IMR-90 (cell line): ENCODE measurements at regions not wholly inside any gene's neighbourhood (a gene's known extent, or its start where the extent isn't known, plus 50 kb on each side); places are given as distances from the start of the nearest gene placed in this dataset.

Experiments used
- ATAC-seq: fragments of 200-7000 bp; cut with Tn5 transposase; 2 replicates; pipeline ENCODE4 v1.9.1; 2020; ENCODE audit warnings: low read depth, mild to moderate bottlenecking, moderate library complexity
- BruUV-seq: library from RNA; stranded (reverse); fragments of 400-500 nt; replicated peaks from 2 replicates; lab custom pipeline; 2021; lab: Mats Ljungman, UMichigan
- CTCF ChIA-PET: fragments of 300-600 bp; formaldehyde crosslinking; extraction: SDS; loops from one replicate; lab custom pipeline; 2021; ENCODE audit warnings: antibody characterized with exemption; lab: Yijun Ruan, JAX
- POLR2A ChIA-PET: fragments of 300-600 bp; sonication (Branson Sonifier 250); formaldehyde crosslinking; loops from one replicate; lab custom pipeline; 2022; ENCODE audit warnings: antibody characterized with exemption; ENCODE audit not compliant: unreplicated experiment; lab: Charles Lee
- DNase-seq: peaks from one replicate; pipeline ENCODE4 v3.0.0; 2013
- H2AFZ ChIP-seq: replicated peaks from 2 replicates; pipeline ENCODE3; 2013; ENCODE audit warnings: low read length, mild to moderate bottlenecking; ENCODE audit not compliant: poor library complexity
- H2AK5ac ChIP-seq: 2 replicates; pipeline ENCODE4 v1.6.1; 2013; ENCODE audit warnings: low read depth, low read length, inconsistent platforms
- H2AK9ac ChIP-seq: replicated peaks from 2 replicates; pipeline ENCODE3; 2013; ENCODE audit warnings: mild to moderate bottlenecking, low read depth, low read length, moderate library complexity; ENCODE audit not compliant: poor library complexity
- H2BK120ac ChIP-seq: 2 replicates; pipeline ENCODE4 v1.6.1; 2013; ENCODE audit warnings: low read depth, low read length, inconsistent platforms
- H2BK15ac ChIP-seq: 3 replicates; pipeline ENCODE4 v1.6.1; 2013; ENCODE audit warnings: low read depth, low read length, inconsistent platforms
- H2BK20ac ChIP-seq: 2 replicates; pipeline ENCODE4 v1.6.1; 2013; ENCODE audit warnings: low read depth, mild to moderate bottlenecking, inconsistent platforms, low read length, moderate library complexity
- H2BK5ac ChIP-seq: 2 replicates; pipeline ENCODE4 v1.6.1; 2013; ENCODE audit warnings: mild to moderate bottlenecking, low read depth, low read length, inconsistent platforms; ENCODE audit not compliant: poor library complexity, severe bottlenecking
- H3K14ac ChIP-seq: replicated peaks from 2 replicates; pipeline ENCODE4 v1.6.1; 2013; ENCODE audit warnings: low read depth, low read length, inconsistent platforms
- H3K18ac ChIP-seq: 2 replicates; pipeline ENCODE4 v1.6.1; 2013; ENCODE audit warnings: low read depth, low read length, control low read depth
- H3K23ac ChIP-seq: 2 replicates; pipeline ENCODE4 v1.6.1; 2013; ENCODE audit warnings: low read depth, low read length, inconsistent platforms
- H3K27ac ChIP-seq: 2 replicates; pipeline ENCODE4 v1.5.1; 2013; ENCODE audit warnings: mild to moderate bottlenecking, control low read depth, low read length; ENCODE audit not compliant: insufficient read depth
- H3K27me3 ChIP-seq: 2 replicates; pipeline ENCODE4 v1.6.1; 2013; ENCODE audit warnings: low read length; ENCODE audit not compliant: control insufficient read depth, insufficient read depth
- H3K36me3 ChIP-seq: 2 replicates; pipeline ENCODE4 v1.6.1; 2013; ENCODE audit warnings: low read length, mixed read lengths; ENCODE audit not compliant: control insufficient read depth, insufficient read depth
- H3K4ac ChIP-seq: 2 replicates; pipeline ENCODE4 v1.6.1; 2013; ENCODE audit warnings: low read depth, low read length, inconsistent platforms
- H3K4me1 ChIP-seq: 2 replicates; pipeline ENCODE4 v1.6.1; 2013; ENCODE audit warnings: low read length, mixed read lengths; ENCODE audit not compliant: control insufficient read depth, insufficient read depth
- H3K4me2 ChIP-seq: 2 replicates; pipeline ENCODE4 v1.6.1; 2013; ENCODE audit warnings: low read depth, mild to moderate bottlenecking, control low read depth, low read length, moderate library complexity
- H3K4me3 ChIP-seq: 2 replicates; pipeline ENCODE4 v1.5.1; 2013; ENCODE audit warnings: low read depth, mild to moderate bottlenecking, control low read depth, low read length, moderate library complexity; ENCODE audit not compliant: insufficient read depth
- H3K56ac ChIP-seq: 2 replicates; pipeline ENCODE4 v1.6.1; 2013; ENCODE audit warnings: low read length, inconsistent platforms; ENCODE audit not compliant: insufficient read depth; ENCODE audit errors: extremely low read depth
- H3K79me1 ChIP-seq, 2 experiments: 2 replicates each; pipeline ENCODE4 v1.6.1; 2013; ENCODE audit warnings: low read length in 2 of 2, inconsistent platforms in 1 of 2, low read depth in 1 of 2
- H3K9ac ChIP-seq: 2 replicates; pipeline ENCODE4 v1.6.1; 2013; ENCODE audit warnings: low read depth, low read length, control low read depth
- H3K9me1 ChIP-seq: 2 replicates; pipeline ENCODE4 v1.6.1; 2013; ENCODE audit warnings: low read length, inconsistent platforms; ENCODE audit not compliant: insufficient read depth
- H3K9me3 ChIP-seq: 2 replicates; pipeline ENCODE4 v1.6.1; 2013; ENCODE audit warnings: low read length; ENCODE audit not compliant: control insufficient read depth, insufficient read depth
- H4K20me1 ChIP-seq: 2 replicates; pipeline ENCODE4 v1.6.1; 2013; ENCODE audit warnings: low read length, inconsistent platforms; ENCODE audit not compliant: insufficient read depth
- H4K5ac ChIP-seq: 2 replicates; pipeline ENCODE4 v1.6.1; 2013; ENCODE audit warnings: mild to moderate bottlenecking, low read depth, low read length, control low read depth
- H4K8ac ChIP-seq, 2 experiments: 2 replicates each; pipeline ENCODE4 v1.6.1; 2013; ENCODE audit warnings: low read depth in 2 of 2, low read length in 2 of 2, control low read depth in 1 of 2, inconsistent platforms in 1 of 2
- H4K91ac ChIP-seq: 2 replicates; pipeline ENCODE4 v1.6.1; 2013; ENCODE audit warnings: low read depth, low read length, inconsistent platforms; ENCODE audit not compliant: insufficient read depth
- BHLHE40 ChIP-seq: fragments of 150-350 bp; IDR thresholded peaks from 2 replicates; pipeline ENCODE4 v1.6.1; 2016; ENCODE audit warnings: mild to moderate bottlenecking, low read depth, low read length
- WGBS, 2 experiments: methylation state at CpG; one replicate each; pipeline versions ENCODE4 v1.1.5 to v1.1.7; 2013; ENCODE audit warnings: missing lambda C conversion rate in 2 of 2; ENCODE audit not compliant: insufficient read length in 1 of 2; ENCODE audit errors: extremely low coverage in 2 of 2; 5-methylcytosine and 5-hydroxymethylcytosine counted together
- dilution Hi-C: fragments of 300-500 bp; cut with HindIII; formaldehyde crosslinking; loops from one replicate; pipeline ENCODE4 v1.14.3; 2018; ENCODE audit warnings: low sequenced_read_pairs; ENCODE audit not compliant: unreplicated experiment
- in situ Hi-C: fragments of 300-500 bp; cut with MboI; formaldehyde crosslinking; loops from 3 replicates; pipeline ENCODE4 v1.14.3; 2019; ENCODE audit warnings: low sequenced_read_pairs, inconsistent platforms, mixed read lengths
- intact Hi-C: fragments of 100-400 bp; cut with micrococcal nuclease; formaldehyde crosslinking; loops from 2 replicates; pipeline ENCODE4 v1.10.0; 2022

- in situ Hi-C loops (no loop called here), dilution Hi-C loops (no loop called here), intact Hi-C loops (no loop called here)
- Histone ChIP-seq H3K4me1 (no peaks in the 10 kb centered on the region), H2AFZ (no peak overlapping the region), H4K20me1 (no peaks in the 10 kb centered on the region), H3K27ac (no peak overlapping the region), H3K36me3 (no peaks in the 10 kb centered on the region), H3K4me2 (no peak overlapping the region), H3K4me3 (no peak overlapping the region), H2AK5ac (no peak overlapping the region), H3K9me3 (peaks cover 3% of the 10 kb centered on the region; the same call in 1 of the 2 replicates), H4K91ac (no peak overlapping the region), H3K18ac (no peak overlapping the region), H3K9me1 (no peaks in the 10 kb centered on the region), H3K14ac (no peak overlapping the region), H2BK20ac (no peak overlapping the region), H3K23ac (no peak overlapping the region), H3K4ac (no peak overlapping the region), H2AK9ac (no peak overlapping the region), H2BK120ac (no peak overlapping the region), H2BK15ac (no peak overlapping the region), H3K56ac (no peak overlapping the region), H3K9ac (no peak overlapping the region), H3K79me1 (no peaks in the 10 kb centered on the region), H3K27me3 (no peaks in the 10 kb centered on the region), H4K5ac (no peak overlapping the region), H2BK5ac (no peak overlapping the region), H4K8ac (no peak overlapping the region)
- TF ChIP-seq BHLHE40, result no peak
- WGBS, 2 experiments, result no CpG with 5 or more reads among the region's 2 CpGs
- ChIA-PET CTCF (no interaction called here), POLR2A (no interaction called here)
- no peak for DNase-seq
- ATAC-seq, result no peak
- BruUV-seq, result no TSS peak
These were observed 289.6 kb downstream of the POM121L12 start for GRCh38 chr7:53325061-53325460.
